Neural cell (in vitro differentiated cells): ENCODE measurements at regions not wholly inside any gene's neighbourhood (a gene's known extent, or its start where the extent isn't known, plus 50 kb on each side); places are given as distances from the start of the nearest gene placed in this dataset.

ENCODE experiments used
- CTCF ChIP-seq: fragments of 450-650 bp; IDR thresholded peaks from 2 replicates; pipeline ENCODE4 v1.5.1; 2014; ENCODE audit warnings: antibody characterized with exemption, mild to moderate bottlenecking, moderate library complexity; ENCODE audit not compliant: poor library complexity, severe bottlenecking
- EP300 ChIP-seq: fragments of 450-650 bp; conservative IDR thresholded peaks from 2 replicates; pipeline ENCODE4 v1.6.1; 2014; ENCODE audit warnings: antibody characterized with exemption, mild to moderate bottlenecking, moderate library complexity; ENCODE audit not compliant: poor library complexity, severe bottlenecking
- EZH2 ChIP-seq: fragments of 200-600, 300-800 bp; shearing (Covaris generic), sonication (generic); IDR thresholded peaks from 2 replicates; pipeline ENCODE4 v1.6.1; 2014; ENCODE audit warnings: antibody characterized with exemption, low read length, borderline replicate concordance, mild to moderate bottlenecking; ENCODE audit not compliant: insufficient read depth, poor library complexity, severe bottlenecking
- POLR2AphosphoS5 ChIP-seq: IDR thresholded peaks from 2 replicates; pipeline ENCODE4 v1.6.1; 2012
- RAD21 ChIP-seq: fragments of 450-650 bp; conservative IDR thresholded peaks from 2 replicates; pipeline ENCODE4 v1.6.1; 2014; ENCODE audit warnings: antibody characterized with exemption, mild to moderate bottlenecking, moderate library complexity
- TF ChIP-seq, protein P1 (sequence below): IDR thresholded peaks from 2 replicates; pipeline ENCODE4 v1.6.1; 2012; ENCODE audit warnings: borderline replicate concordance

GRCh38 chr14:52119030-52119429 lies 50.2 kb upstream of the NID2 start:
- TF ChIP-seq, protein P1, sequence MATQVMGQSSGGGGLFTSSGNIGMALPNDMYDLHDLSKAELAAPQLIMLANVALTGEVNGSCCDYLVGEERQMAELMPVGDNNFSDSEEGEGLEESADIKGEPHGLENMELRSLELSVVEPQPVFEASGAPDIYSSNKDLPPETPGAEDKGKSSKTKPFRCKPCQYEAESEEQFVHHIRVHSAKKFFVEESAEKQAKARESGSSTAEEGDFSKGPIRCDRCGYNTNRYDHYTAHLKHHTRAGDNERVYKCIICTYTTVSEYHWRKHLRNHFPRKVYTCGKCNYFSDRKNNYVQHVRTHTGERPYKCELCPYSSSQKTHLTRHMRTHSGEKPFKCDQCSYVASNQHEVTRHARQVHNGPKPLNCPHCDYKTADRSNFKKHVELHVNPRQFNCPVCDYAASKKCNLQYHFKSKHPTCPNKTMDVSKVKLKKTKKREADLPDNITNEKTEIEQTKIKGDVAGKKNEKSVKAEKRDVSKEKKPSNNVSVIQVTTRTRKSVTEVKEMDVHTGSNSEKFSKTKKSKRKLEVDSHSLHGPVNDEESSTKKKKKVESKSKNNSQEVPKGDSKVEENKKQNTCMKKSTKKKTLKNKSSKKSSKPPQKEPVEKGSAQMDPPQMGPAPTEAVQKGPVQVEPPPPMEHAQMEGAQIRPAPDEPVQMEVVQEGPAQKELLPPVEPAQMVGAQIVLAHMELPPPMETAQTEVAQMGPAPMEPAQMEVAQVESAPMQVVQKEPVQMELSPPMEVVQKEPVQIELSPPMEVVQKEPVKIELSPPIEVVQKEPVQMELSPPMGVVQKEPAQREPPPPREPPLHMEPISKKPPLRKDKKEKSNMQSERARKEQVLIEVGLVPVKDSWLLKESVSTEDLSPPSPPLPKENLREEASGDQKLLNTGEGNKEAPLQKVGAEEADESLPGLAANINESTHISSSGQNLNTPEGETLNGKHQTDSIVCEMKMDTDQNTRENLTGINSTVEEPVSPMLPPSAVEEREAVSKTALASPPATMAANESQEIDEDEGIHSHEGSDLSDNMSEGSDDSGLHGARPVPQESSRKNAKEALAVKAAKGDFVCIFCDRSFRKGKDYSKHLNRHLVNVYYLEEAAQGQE, result no peak
- TF ChIP-seq EZH2, result no peak
- TF ChIP-seq RAD21, result no peak
- TF ChIP-seq CTCF, result no peak
- no peak for TF ChIP-seq POLR2AphosphoS5
- no peak for TF ChIP-seq EP300
